HG03460 (cell line): ENCODE measurements at regions not wholly inside any gene's neighbourhood (a gene's known extent, or its start where the extent isn't known, plus 50 kb on each side); places are given as distances from the start of the nearest gene placed in this dataset.

ENCODE experiments used
- ATAC-seq: cut with Tn5 transposase; IDR thresholded peaks from one replicate; pipeline ENCODE4 v1.9.1; 2021; ENCODE audit not compliant: unreplicated experiment

DNA sequence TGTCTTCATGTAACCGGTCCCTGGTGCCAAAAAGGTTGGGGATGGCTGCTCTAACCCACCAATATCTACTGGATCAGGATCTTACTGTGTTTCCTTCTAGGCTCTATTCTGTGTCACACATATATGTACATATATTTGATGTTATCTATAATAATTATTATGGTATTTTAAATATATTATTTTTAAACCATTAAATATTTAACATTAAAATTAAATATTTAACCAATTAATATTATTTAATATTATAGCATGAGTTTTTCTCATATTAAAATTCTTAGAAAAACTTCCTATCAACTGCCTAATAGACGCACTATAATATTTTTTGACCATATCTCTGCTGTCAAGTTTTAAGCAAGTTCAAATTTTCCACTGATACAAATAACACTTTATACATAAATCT, 196.9 kb upstream of the PLET1 start:
- no peak for ATAC-seq

DNA sequence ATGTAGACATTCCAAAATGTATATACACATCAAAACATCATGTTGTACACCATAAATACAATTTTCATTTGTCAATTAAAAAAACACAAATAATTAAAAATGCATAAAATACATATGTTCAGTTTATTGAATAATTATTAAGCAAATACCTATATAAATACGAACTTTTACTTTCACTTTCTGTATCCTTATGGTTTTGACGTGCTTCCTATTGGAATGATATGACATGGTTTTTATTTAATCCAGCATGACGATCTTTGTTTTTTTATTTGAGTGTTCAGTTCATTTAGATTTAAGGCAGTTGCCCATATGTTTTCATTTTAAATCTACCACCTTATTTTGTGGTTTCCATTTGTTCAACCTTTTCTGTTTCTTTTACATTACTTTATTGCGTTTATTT, 198.3 kb upstream of the PLET1 start:
- ATAC-seq: no peak

DNA sequence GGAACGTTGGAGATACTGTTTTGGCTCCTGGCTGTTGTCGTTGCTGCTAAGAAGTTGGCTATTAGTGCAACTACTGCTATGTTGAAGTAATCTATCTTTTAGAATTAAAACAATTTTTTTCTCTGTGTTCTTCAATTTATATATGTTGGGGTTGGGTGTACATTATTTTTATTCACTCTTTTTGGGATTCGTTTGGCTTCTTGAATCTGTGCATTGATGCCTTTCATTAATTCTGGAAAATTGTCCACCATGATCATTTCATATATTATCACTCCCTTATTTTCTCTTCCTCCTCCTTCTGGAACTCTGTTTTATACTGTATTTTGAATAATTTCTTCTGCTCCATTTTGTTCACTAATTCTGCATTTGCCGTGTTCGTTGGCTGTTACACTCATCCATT, 199.5 kb upstream of the PLET1 start:
- ATAC-seq: no peak

DNA sequence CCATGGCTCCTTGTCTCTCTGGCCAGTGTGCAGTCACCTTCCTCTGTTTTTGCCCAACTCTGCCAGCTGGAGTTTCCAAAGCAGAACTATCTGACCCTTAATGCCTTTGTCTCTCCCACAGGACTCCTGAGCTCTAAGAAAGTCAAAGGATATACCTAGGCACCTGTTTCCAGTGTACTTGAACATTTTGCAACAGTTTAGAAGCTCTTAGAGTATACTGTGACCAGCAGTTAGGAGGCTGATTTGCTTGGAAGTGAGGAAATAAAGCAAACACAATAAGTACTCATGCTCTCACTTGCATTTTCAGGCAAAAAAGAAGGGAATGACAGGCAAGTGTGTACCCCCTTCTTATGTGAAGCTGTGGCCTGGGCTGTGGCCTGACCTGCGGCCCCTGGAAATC, 204.3 kb upstream of the PLET1 start:
- no peak for ATAC-seq

DNA sequence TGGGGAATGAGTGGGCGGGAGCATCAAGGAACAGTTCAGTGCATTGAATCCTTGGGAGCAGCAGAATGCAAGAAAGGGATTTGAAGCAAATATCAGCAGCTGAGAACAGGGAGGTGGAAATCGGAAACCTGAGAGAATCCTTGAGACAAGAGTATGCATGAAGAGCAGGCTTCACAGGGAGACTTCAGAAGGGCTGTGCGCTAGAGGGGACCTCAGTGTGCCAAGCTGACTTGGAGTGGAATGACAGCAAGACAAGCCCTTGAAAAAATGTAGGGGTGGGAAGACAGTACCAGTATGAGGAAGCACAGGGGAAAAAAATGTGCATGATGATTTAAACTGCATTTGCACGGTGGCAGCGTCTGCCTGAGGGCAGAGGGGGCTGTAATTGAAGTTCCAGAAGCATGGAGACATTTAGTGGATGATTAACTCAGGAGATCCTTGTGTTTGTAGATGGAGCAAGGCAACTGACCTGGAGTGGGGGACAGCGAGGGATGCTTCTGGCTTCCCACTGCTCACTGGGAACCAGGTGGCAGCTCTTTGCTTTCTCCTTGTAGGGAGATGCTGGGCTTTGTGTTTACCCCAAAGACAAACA, 204.9 kb upstream of the PLET1 start:
- no peak for ATAC-seq

DNA sequence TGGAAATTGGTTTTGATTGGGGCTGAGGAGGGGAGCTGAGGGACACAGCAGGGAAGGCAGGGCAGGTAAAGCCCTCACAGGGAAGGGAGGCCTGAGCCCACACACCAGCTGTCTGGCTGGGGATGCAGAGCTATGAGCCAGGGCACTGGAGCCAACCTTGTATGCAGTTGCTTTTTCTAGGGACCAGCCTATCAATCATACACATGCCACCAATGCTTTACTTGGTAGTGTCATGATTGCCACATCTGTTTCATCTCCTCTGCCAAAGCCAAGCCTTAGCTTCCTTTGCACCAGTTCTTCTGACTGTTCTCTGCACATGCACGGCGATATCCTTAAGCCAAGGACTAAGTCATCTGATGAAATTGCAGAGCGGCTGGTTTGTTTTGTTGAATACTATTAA, 207.1 kb upstream of the PLET1 start:
- ATAC-seq: no peak

DNA sequence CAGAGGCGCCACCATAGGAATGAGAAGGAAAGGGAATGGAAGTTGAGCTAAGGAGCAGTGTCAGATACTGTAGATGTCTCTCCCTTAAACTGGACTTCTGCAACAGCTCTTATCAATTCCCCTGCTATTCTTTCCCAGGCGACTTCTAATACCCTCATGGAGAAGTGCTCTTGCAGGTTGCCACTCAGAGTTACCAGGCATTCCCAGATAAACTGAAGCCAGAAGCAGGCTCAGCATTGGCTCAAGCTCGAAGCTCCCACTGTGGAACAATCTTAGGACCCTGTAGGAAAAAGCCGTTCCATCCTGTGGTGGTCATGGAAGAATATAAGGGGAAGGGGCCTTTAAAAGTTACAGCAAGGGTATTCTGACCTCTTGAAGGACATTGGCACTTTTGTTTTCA, 208.7 kb upstream of the PLET1 start:
- ATAC-seq: no peak

DNA sequence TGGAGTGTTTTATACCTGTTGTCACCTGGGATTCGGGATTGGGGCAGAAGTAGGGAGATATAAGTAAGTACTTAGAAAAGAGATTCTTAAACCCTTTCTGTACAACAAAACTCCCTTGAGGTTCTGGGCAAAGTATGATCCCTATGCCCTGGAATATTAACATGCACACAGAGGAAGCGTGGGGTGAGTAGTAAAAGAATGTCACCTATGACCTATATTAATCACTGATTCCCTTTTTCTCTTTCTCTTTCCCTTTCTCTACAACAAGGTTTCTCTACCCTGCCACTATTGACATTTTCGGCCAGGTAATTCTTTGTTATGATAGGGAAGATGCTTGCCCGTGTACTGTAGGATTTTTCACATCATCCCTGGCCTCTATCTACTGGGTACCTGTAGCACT, 209.7 kb upstream of the PLET1 start:
- no peak for ATAC-seq

DNA sequence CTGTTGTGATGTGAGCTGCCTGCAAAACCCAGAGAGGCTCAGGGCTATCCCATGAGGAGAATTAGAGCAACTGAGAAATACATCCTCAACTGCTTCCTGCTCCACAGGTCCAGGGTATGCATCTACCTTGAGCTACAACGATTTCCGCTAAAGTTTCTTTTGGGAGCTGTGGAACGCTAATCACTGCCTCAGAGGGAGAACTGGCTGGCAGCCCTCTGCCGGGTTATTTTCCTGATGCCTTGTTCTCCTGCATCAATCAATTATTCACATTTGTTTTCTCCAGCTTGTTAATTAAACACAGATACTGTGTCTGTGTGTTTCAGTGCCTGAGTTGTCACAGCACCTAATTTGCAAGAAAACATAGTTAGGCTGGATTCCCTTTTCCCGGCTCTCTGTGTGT, 211.1 kb upstream of the PLET1 start:
- ATAC-seq: no peak

DNA sequence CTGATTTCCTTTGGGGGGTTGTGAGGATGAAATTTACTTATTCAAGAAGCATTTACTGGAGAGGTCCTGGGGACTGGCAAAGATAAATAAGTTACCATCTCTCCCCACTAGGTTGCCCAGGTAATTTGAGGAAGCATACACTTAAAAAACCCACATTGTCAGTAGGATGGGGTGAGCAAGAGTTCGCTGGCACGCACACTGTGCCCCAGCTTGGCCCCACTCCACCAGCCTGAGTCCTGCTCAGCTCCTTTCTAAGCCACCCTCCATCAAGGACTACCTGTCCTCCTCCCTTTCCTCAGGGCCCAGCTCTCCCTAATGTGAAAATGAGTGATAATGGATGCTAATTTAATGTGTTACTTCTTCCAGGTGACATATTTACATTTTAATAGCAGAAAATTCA, 216.5 kb upstream of the PLET1 start:
- no peak for ATAC-seq

DNA sequence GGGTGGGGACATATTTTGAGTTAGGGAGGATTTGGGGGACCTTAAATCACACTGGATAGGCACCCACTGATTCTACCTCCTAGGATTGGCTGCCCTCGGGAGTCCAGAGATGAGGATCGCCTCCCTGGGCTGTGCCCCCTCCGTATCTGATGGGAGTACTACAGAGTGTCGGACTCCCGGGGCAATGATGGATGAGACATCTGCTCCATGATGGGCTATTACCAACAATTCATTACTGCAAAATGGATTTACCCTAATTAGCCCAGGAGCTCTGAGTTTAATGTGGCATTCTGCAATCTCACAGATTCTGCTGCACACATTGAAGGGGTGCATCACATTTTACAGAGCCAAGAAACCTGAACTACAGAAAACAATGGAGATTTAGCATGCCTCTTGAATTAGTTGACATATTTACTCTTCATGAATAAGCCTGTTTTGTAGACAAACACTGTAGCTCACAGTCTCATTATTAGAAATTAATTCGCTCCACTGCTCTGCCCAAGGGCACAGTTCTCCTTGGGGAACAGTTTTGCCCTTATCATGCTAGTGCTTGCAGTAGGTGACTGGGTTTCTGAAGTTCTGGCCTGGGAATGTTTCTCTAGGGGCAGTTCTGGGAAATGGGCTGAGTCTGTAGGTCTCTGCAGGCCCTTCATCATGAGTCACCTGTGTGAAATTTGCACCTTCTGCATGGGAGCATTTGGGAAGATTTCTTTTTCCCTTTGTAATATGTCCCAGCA, 217.1 kb upstream of the PLET1 start:
- ATAC-seq: no peak

DNA sequence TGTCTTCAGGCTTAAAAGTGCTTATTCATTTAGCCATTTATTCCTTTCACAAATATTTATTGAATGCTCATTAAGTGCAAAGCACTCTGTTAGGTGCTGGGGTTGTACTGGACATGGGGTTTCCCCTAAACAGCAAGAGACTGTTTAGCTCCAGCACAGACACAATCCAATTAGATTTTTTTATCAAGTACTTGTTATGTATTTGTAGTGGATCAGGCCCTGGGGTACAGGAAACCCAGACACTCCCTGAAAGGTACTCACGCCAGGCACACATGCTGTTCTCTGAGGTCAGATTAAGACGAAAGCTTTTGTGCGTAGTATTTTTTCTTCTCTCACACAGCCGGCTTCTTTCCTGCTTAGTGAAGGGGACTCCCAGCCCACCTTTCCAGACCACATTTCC, 218.1 kb upstream of the PLET1 start:
- ATAC-seq: no peak

DNA sequence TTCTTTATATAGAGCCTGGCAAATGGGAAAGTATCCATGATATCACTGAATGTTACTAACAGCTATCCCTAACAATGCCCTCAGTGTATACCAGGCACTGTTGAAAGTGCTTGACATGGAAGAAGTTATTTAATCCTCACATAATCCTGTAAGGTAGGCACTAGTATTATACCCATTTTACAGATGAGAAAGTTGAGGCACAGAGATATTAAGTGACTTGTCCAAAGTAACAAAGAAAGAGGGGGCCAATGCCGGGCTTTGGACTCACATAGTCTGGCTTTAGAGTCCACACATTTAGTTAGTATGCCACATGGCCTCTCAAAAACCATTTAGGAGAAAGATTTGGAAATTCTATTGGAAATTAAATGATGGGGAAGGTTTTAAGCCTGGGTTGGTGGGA, 220.8 kb upstream of the PLET1 start:
- no peak for ATAC-seq

DNA sequence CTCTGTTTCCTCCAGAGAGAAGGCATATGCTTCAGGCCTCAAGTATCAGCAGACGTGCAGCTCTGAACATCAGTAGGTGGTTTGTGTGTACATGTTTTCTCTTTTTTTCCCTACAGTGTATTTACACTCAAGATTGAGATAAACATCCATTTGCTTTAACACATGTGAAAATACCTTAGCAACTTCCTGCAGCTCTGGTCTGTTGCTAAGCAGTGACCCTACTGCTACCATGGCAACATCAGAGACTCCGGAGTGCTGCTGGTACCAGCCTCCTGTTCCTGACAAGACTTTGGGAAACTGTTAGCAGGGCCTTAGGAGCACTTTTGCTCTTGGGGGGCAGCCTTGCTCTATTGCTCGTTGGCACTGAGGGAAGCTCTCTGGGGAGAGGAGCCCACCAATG, 221.2 kb upstream of the PLET1 start:
- ATAC-seq: no peak

DNA sequence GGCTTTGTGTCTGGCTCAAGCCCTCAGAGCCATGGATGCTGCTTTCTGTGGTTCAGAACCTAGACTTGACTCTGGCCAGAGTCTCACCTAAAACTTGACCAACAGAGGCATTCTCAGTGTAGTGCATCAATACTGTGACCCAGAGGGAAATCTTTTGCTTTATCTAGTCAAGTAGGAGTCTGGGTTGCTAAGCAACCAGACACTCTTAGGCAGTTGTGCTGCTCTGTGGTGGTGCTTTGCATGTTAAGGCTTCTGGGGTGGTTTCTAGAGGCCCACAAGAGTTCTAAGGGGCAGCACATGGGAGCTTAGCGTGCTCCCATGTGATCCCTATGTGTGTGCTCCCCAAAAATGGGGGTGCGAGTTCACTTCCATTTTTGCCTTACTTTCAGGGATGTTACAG, 224.6 kb upstream of the PLET1 start:
- no peak for ATAC-seq

DNA sequence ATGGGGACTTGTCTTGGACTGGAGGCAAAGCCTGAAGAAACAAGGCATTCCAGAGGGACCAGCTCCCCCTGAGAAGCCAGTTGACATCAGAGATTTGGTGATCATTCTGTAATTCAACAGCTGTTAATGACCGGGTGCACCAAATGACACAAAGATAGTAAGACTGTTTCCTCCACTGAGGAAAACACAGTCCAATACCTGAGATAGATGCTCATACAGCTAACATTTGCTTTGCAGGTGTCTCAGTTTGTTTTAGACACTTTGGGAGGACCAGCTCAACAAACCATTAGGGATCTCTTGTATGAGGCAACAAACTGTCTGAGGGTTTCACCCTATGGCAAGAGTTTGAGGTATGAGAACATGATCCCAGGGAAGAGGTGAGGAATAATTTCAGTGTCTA, 237.2 kb upstream of the PLET1 start:
- no peak for ATAC-seq

DNA sequence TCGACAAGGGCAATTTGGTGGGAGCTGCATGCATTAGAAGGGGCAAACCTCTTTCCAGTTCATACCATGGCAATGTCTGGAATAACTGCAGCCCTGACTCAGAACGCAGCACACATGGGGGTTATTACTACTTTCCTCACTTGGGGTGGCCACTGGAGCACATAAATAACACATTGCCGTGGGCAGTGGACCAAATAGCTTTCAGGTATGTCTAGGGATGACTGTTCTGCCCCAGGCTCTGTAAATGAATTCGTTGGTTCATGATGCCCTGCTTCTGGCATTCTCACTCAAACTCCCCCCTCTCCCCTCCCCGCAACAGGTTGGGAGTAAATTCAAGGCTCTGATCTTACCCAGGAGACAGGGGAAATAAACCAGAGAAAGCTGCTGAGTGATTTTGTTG, 238.0 kb upstream of the PLET1 start:
- no peak for ATAC-seq

DNA sequence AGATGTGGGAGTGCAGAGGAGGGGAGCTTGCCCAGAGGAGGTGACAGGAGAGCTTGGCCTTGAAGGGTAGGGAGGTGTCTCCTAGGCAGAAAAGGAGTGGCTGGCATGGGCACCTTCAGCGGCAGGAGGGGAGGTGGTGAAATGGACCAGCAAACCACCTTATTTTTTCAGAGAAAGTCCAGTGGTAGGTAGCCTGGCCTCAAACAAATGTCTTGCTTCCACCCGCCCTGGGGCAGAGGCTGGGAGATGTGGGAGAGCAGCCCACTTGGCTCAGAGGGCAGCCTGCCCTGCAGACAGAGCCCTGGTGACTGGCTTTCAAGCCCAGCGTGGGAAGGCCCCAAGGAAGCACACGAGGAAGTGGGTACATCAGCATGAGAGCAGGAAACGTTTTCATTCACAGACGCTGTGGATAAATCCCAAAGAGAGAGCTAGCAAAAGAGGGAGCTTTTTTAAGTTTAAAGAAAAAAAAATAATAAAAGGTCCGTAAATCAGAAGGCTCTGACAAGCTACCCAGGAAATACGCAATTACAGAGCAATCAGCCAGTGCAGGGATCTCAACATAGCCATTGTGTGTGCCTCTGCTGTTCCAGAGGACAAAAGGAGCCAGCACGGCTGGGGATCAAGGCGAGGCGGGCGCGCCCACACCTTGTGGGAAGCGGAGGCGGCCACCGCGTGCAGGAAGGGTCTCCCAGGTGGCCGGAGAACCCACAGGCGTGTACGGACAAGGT, 238.7 kb upstream of the PLET1 start:
- no peak for ATAC-seq

DNA sequence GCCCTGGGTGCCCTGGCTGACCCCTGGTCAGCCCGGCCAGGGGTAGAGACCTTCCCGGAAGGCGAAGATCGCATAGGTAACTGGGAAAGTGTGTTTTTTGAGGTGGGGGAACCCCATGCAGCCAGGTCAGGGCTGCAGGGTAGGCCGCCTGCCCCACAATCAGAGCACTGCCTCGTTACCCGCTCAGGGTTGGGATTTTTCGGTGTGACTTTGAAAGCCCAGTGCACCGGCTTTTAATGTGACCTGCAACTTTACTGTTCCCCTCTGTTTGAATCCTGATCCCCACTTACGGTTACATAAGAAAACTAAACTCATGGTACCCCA, 239.2 kb upstream of the PLET1 start:
- ATAC-seq: no peak

DNA sequence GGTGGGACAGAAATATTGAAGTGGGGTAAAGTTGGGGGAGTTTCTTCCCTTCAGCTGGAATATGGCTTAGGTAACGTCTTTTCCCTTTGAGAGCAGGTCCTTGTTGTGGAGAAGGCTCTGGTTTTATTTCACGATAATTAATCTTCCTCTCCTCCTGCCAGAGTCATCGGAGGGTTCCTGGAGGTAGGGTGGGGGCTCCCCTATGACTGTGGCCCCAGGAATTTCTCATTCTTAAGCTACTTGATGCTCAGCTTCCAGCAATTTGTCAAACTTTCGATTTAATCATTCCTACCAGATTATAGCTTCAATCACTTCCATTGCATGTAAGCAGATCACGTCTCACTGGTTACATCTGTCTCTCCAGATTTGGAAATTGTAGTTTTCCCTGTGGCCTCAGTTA, 242.8 kb upstream of the PLET1 start:
- no peak for ATAC-seq

DNA sequence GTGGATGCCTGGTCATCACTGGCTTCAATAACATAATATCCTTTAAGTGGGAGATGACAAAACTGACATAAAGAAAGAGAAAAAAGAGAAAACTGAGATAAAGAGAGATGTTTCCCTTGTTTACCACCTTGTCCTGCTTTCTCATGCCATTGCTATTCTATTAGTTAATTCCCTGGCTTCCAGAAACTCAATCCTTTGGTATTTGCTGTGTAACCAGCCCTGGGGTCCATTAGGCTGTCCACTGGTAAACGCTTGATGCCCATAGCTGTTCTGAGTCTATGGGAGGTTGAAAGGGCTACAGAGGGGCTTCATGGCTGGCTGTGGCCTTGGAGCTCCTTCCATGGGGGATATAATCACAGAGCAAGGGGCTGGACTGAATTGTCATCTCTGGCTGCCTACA, 243.4 kb upstream of the PLET1 start:
- no peak for ATAC-seq

DNA sequence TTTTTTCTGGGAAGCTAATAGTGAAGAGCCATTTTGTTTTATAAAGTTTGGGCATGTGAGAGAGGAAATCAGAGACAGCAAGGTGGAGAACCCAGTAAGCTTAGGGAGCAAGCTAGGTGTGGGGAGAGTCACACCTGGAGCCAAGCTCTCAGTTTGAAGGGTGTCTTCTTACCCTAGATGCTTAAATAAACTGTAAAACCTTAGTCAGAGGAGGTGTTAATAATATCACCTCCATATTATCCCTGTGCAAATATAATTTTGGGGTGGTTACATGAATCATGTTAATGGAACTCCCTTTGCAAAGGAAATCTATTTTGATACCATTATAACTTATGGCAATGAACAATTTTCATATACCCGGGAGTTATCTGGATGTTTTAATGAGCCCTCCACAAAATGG, 246.2 kb upstream of the PLET1 start:
- ATAC-seq: no peak

DNA sequence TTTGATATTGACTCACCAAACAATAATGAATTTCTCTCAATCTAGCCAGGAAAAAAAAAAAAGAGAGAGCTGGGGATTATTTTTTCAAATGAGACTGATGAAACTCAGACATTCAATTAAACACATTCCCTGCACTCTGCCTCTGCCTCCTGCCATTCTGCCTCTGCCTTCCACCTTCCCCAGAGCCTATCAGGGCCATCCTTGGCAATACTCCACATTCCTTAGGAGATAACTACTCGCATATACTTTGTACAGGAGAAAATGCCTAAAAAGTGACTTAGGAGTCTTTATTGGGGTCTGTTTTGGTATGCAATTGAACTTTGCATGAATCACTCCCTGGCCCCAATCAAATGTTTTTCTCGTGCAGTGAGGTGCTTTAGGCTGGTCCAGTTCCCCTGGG, 246.6 kb upstream of the PLET1 start:
- no peak for ATAC-seq
